BE2C (cell line): ENCODE measurements at regions not wholly inside any gene's neighbourhood (a gene's known extent, or its start where the extent isn't known, plus 50 kb on each side); places are given as distances from the start of the nearest gene placed in this dataset.
"Not testable (repeated sequence)": the region's sequence is repeated elsewhere in the genome, so short reads cannot be mapped to it uniquely, and the experiment has no call there.

Experiments used
- DNase-seq: peaks from one replicate; pipeline ENCODE4 v3.0.0-alpha.2; 2020
- H3K27me3 ChIP-seq: fragments of 250-450 bp; sonication (Bioruptor Pico); 2 replicates; pipeline ENCODE4 v1.5.1; 2020; ENCODE audit warnings: mild to moderate bottlenecking
- H3K36me3 ChIP-seq: fragments of 250-450 bp; sonication (Bioruptor Pico); 2 replicates; pipeline ENCODE4 v1.5.1; 2020; ENCODE audit warnings: mild to moderate bottlenecking
- H3K4me1 ChIP-seq: fragments of 250-450 bp; sonication (Bioruptor Pico); 2 replicates; pipeline ENCODE4 v1.5.1; 2020
- H3K4me3 ChIP-seq: 2 replicates; pipeline ENCODE4 v1.5.1; 2011; ENCODE audit warnings: low read depth, low read length
- H3K9me3 ChIP-seq: fragments of 250-450 bp; sonication (Bioruptor Pico); 2 replicates; pipeline ENCODE4 v1.5.1; 2020
- CTCF ChIP-seq: IDR thresholded peaks from 2 replicates; pipeline ENCODE4 v1.5.1; 2012; ENCODE audit warnings: mild to moderate bottlenecking, low read depth, low read length

GRCh38 chr11:134971381-134971780 is 559.3 kb upstream of the B3GAT1 start:
- no peak for DNase-seq
- Histone ChIP-seq H3K36me3 (no peaks in the 10 kb centered on the region), H3K9me3 (no peaks in the 10 kb centered on the region), H3K27me3 (no peaks in the 10 kb centered on the region), H3K4me1 (no peaks in the 10 kb centered on the region), H3K4me3 (no peak overlapping the region)
- no peak for TF ChIP-seq CTCF

GRCh38 chr11:134967746-134968145 is 555.7 kb upstream of the B3GAT1 start:
- no peaks in the 10 kb centered on the region for H3K4me1 ChIP-seq
- no peaks in the 10 kb centered on the region for H3K27me3 ChIP-seq
- H3K4me3 ChIP-seq, result no peak overlapping the region
- H3K36me3 ChIP-seq, result no peaks in the 10 kb centered on the region
- H3K9me3 ChIP-seq, result no peaks in the 10 kb centered on the region
- TF ChIP-seq CTCF, result no peak
- DNase-seq, result no peak

GRCh38 chr11:134961386-134961785 is 549.3 kb upstream of the B3GAT1 start:
- not testable (repeated sequence) for H3K27me3 ChIP-seq, H3K9me3 ChIP-seq, DNase-seq, H3K4me3 ChIP-seq, H3K36me3 ChIP-seq, H3K4me1 ChIP-seq

- no peak for TF ChIP-seq CTCF
- Histone ChIP-seq H3K36me3 (no peaks in the 10 kb centered on the region), H3K27me3 (no peaks in the 10 kb centered on the region), H3K4me3 (no peak overlapping the region), H3K9me3 (no peaks in the 10 kb centered on the region), H3K4me1 (no peaks in the 10 kb centered on the region)
- DNase-seq, result no peak
Observed at GRCh38 chr11:134958870-134959269, 546.8 kb upstream of the B3GAT1 start.

- Histone ChIP-seq H3K4me3 (no peak overlapping the region), H3K4me1 (no peaks in the 10 kb centered on the region), H3K27me3 (no peaks in the 10 kb centered on the region), H3K36me3 (no peaks in the 10 kb centered on the region), H3K9me3 (no peaks in the 10 kb centered on the region)
- DNase-seq, result no peak
- no peak for TF ChIP-seq CTCF
Observed at GRCh38 chr11:134958336-134958640, 546.2 kb upstream of the B3GAT1 start.

- TF ChIP-seq CTCF, result no peak
- no peaks in the 10 kb centered on the region for H3K27me3 ChIP-seq
- no peak for DNase-seq
- no peaks in the 10 kb centered on the region for H3K36me3 ChIP-seq
- H3K4me3 ChIP-seq, result no peak overlapping the region
- H3K4me1 ChIP-seq, result no peaks in the 10 kb centered on the region
- no peaks in the 10 kb centered on the region for H3K9me3 ChIP-seq
Observed at GRCh38 chr11:134957540-134958335, 545.7 kb upstream of the B3GAT1 start.
